GM10266 (cell line): ENCODE measurements at regions not wholly inside any gene's neighbourhood (a gene's known extent, or its start where the extent isn't known, plus 50 kb on each side); places are given as distances from the start of the nearest gene placed in this dataset.
A peak's percentile ranks its signal among the peaks of the same experiment; 100 is the strongest.
"Not testable (repeated sequence)": the region's sequence is repeated elsewhere in the genome, so short reads cannot be mapped to it uniquely, and the experiment has no call there.

Experiments
- DNase-seq: peaks from one replicate; pipeline ENCODE4 v3.0.0; 2012; ENCODE audit errors: extremely low spot score
- TF ChIP-seq, protein P1 (sequence below): IDR thresholded peaks from 2 replicates; pipeline ENCODE4 v1.5.1; 2012; ENCODE audit warnings: mild to moderate bottlenecking, low read depth; ENCODE audit not compliant: control insufficient read depth, insufficient read depth; ENCODE audit errors: missing control alignments

DNA sequence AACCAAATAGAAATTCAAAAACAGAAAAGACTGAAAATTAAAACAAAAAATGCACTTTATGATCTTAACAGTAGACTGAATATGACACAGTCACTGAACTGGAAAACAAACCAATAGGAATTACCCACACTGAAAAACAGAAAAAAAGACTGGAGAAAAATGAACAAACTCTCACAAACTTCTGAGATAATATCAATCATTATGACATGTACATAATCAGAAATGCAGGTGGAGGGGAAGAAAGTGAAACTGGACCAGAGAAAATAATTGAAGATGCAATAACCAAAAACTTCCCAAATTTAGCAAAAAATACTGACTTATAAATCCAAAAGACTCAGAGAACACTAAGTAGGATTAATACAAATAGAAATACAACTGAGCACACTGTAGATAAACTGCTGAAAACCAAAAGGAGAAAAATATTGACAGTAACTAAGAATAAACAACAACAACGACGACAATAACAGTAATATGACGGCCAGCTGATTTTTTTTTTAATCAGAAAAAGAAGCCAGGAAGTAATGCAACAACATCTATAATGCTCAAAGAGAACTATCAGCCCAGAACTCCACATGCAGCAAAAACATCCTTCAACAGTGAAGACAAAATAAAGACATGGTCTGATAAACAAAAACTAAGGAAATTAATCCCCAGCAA is 108.1 kb downstream of the ZFAND4 start:
- DNase-seq = no peak
- TF ChIP-seq, protein P1, sequence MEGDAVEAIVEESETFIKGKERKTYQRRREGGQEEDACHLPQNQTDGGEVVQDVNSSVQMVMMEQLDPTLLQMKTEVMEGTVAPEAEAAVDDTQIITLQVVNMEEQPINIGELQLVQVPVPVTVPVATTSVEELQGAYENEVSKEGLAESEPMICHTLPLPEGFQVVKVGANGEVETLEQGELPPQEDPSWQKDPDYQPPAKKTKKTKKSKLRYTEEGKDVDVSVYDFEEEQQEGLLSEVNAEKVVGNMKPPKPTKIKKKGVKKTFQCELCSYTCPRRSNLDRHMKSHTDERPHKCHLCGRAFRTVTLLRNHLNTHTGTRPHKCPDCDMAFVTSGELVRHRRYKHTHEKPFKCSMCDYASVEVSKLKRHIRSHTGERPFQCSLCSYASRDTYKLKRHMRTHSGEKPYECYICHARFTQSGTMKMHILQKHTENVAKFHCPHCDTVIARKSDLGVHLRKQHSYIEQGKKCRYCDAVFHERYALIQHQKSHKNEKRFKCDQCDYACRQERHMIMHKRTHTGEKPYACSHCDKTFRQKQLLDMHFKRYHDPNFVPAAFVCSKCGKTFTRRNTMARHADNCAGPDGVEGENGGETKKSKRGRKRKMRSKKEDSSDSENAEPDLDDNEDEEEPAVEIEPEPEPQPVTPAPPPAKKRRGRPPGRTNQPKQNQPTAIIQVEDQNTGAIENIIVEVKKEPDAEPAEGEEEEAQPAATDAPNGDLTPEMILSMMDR = no peak

DNA sequence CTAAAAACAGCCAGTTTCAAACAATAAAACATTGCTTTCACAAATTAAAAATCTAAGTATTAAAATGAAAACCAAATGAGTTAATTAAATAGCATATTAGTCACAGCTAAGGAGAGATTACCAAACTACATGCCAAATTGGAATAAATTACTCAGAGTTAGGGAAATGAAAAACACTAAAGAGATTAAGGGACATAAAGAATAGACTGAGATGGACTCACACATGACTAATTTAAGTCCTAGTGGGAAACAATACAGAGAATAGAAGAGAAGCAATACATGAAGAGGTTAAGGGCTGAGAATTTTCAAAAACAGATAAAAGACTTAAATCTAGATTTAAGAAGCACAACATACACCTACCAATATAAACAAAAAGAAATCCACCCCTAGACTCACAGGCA is 110.6 kb downstream of the ZFAND4 start:
- TF ChIP-seq, protein P1 = no peak
- DNase-seq = no peak

DNA sequence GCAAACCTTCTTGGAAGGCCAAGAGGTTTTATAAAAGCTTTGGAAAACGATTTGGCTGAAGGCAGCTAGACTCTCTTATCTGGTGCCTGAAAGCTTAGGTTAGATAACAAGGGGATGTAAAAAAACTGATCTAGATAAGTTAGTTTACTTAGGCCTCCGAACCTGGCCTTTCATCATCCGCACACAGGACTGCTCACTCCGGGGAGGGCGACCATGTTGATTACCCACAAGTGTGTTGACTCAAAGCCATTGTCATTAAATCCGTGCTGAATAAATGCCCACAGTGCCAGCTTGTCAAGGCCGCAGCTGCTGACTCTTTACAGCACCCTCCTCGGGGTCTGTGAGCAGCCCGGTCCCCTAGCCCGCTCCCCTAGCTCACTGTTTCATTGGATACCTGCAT is 112.3 kb downstream of the ZFAND4 start:
- DNase-seq = no peak
- TF ChIP-seq, protein P1 = no peak

DNA sequence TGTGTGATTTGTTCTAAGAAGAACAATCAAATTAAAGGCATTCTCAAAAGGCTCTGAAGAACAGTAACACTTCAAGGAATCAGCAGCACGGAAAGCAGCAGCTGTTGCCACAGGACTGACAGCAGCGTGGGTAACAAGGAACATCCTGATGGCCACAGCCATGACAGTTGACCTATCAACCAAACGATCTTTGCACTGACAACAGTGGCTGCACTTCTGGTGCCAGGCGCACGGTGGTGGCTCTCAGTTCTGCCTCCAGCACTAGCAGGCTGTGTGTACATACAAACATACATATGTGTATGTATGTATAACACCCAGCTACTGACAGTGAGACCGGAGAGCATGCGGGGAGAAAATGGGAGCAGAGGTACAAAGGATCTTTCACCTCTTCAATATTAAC is 114.1 kb downstream of the ZFAND4 start:
- TF ChIP-seq, protein P1 = no peak
- DNase-seq = no peak

DNA sequence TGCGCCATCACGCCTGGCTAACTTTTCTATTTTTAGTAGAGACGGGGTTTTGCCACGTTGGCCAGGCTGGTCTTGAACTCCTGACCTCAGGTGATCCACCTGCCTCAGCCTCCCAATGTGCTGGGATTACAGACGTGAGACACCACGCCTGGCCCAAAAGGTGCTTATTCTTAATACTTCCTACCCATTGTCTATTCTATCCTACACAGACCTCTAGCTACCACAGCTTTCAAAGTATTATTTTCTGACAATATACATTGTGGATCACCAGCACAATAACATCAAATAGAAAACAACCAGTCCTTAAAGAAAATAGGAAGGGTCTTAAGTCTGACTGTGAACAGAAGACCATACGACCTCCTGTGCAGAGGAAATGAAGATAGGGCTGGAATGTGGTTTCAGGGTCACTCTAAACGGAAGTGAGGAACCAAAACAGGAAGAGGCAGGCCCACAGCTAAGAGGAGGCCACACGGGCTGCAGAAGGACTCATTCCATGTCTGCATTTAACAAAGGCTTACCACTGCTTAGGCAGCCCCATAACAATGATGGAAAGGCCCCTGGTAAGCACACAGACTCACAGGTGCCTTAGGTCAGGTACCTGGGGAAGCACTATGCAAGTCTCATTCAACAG is 115.2 kb downstream of the ZFAND4 start:
- peak; percentile 23 for DNase-seq
- TF ChIP-seq, protein P1 = no peak

DNA sequence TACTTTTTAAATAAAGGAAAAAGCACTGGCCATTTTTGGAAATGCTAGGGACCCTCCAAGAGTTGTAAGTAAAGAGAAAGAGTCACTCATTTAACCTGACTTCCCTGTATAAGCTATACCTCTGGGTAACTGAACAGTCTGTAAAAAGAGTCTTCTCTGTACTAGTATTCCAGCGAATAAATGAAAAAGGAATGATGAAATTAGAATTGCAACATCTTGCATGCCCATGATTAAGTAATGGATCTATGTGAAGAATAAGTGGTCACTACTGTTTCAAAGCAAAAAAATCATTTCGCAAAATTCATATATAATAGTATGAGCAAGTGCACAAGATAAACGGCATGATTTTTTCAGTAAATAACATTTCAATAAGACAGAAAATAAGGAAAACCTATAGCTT is 116.8 kb downstream of the ZFAND4 start:
- no peak for DNase-seq
- TF ChIP-seq, protein P1 = no peak

DNA sequence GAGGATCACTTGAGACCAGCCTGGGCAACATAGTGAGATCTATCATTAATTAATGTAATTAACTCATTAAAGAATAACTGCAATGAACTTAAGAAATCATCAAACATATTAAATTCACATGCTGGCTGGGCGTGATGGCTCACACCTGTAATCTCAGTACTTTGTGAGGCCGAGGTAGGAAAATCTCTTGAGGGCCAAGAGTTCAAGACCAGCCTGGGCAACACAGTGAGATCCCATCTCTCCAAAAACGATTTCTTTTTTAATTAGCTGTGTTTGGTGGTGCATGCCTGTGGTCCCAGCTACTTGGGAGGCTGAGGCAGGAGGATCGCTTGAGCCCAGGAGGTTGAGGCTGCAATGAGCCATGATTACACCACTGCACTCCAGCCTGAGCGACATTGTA is 117.2 kb downstream of the ZFAND4 start:
- not testable (repeated sequence) for DNase-seq
